ENCODE measurements at regions not wholly inside any gene's neighbourhood (a gene's known extent, or its start where the extent isn't known, plus 50 kb on each side); places are given as distances from the start of the nearest gene placed in this dataset.

DNA sequence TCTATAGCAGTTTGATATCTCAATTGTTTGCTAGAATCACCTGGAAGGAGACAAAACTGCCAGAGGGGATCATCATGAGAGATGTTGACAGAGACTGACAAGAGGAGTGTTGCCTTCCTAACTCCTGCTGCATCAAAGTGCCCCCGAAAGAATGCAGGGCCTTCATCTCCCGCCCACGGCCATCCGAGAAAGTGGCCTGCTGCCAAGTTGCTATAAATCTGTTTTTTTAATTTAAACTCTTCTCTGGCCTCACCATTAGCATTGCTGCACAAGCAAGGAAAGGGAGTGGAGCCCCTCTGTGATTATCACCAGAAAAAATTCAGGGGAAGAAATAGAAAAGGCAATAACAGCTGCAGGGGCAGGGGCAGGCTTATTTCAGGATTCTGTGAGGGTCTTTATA is 238.1 kb upstream of the EPHA4 start:
- no peak for TF ChIP-seq YY1 (IDR thresholded peaks at IDR 0.05; ENCODE audit: insufficient read depth, insufficient read length)
- no peak for TF ChIP-seq SUZ12 (IDR thresholded peaks at IDR 0.05; ENCODE audit: extremely low read depth, insufficient read depth, insufficient read length)
